HS-5 (cell line): ENCODE measurements at regions not wholly inside any gene's neighbourhood (a gene's known extent, or its start where the extent isn't known, plus 50 kb on each side); places are given as distances from the start of the nearest gene placed in this dataset.
"Not testable (repeated sequence)": the region's sequence is repeated elsewhere in the genome, so short reads cannot be mapped to it uniquely, and the experiment has no call there.

Experiments
- DNase-seq: peaks from one replicate; pipeline ENCODE4 v3.0.0-alpha.2; 2012; ENCODE audit warnings: low read depth

- no peak for DNase-seq
Measured at GRCh38 chr5:78726571-78726970, 78.0 kb upstream of the LHFPL2 start.

- no peak for DNase-seq
Measured at GRCh38 chr5:78726003-78726402, 77.4 kb upstream of the LHFPL2 start.

GRCh38 chr5:78724061-78724460, 75.5 kb upstream of the LHFPL2 start:
- DNase-seq, result no peak

GRCh38 chr5:78720997-78721396, 72.4 kb upstream of the LHFPL2 start:
- no peak for DNase-seq

GRCh38 chr5:78720227-78720985, 71.8 kb upstream of the LHFPL2 start:
- no peak for DNase-seq

- no peak for DNase-seq
Measured at GRCh38 chr5:78719504-78720219, 71.1 kb upstream of the LHFPL2 start.

GRCh38 chr5:78718824-78719223, 70.3 kb upstream of the LHFPL2 start:
- DNase-seq, result no peak

GRCh38 chr5:78717674-78718584, 69.4 kb upstream of the LHFPL2 start:
- no peak for DNase-seq

GRCh38 chr5:78716206-78716605, 67.6 kb upstream of the LHFPL2 start:
- DNase-seq, result no peak

- not testable (repeated sequence) for DNase-seq
Measured at GRCh38 chr5:78715351-78715750, 66.8 kb upstream of the LHFPL2 start.

- not testable (repeated sequence) for DNase-seq
Measured at GRCh38 chr5:78711670-78712069, 63.1 kb upstream of the LHFPL2 start.

- DNase-seq, result not testable (repeated sequence)
Measured at GRCh38 chr5:78709729-78710430, 61.3 kb upstream of the LHFPL2 start.

- DNase-seq, result no peak
Measured at GRCh38 chr5:78706825-78707224, 58.3 kb upstream of the LHFPL2 start.

- DNase-seq, result no peak
Measured at GRCh38 chr5:78706381-78706780, 57.8 kb upstream of the LHFPL2 start.

GRCh38 chr5:78705826-78706225, 57.3 kb upstream of the LHFPL2 start:
- no peak for DNase-seq

- no peak for DNase-seq
Measured at GRCh38 chr5:78701795-78702410, 53.3 kb upstream of the LHFPL2 start.

GRCh38 chr5:78699552-78700153, 51.1 kb upstream of the LHFPL2 start:
- peak; percentile 96 for DNase-seq

- DNase-seq, result no peak
Measured at GRCh38 chr5:78698191-78698791, 49.7 kb upstream of the LHFPL2 start.
